Thyroid gland (tissue), 4 donors: ENCODE measurements at regions not wholly inside any gene's neighbourhood (a gene's known extent, or its start where the extent isn't known, plus 50 kb on each side); places are given as distances from the start of the nearest gene placed in this dataset.

Source experiments
- DNase-seq, 2 donors: peaks; one replicate each; pipeline ENCODE4 v3.0.0-alpha.2; 2019
- H3K27ac ChIP-seq, 3 donors: fragments of 200-600 bp; sonication (generic); 1 replicate in 2 of 3; 2 replicates in 1 of 3; pipeline ENCODE4 v1.5.1; 2016 to 2019; ENCODE audit warnings: mild to moderate bottlenecking in 1 of 3, moderate library complexity in 1 of 3
- H3K27me3 ChIP-seq: fragments of 200-600 bp; sonication (generic); one replicate; pipeline ENCODE4 v1.5.1; 2019
- H3K36me3 ChIP-seq, 2 donors: fragments of 200-600 bp; sonication (generic); one replicate each; pipeline ENCODE4 v1.5.1; 2016 to 2019
- H3K4me1 ChIP-seq, 2 donors: fragments of 200-600 bp; sonication (generic); one replicate each; pipeline ENCODE4 v1.5.1; 2017 to 2019
- H3K4me3 ChIP-seq, 3 donors: fragments of 200-600 bp; sonication (generic); replicated peaks in 1 of 3; 1 replicate in 2 of 3; 2 replicates in 1 of 3; pipeline ENCODE4 v1.5.1; 2016; ENCODE audit warnings: mild to moderate bottlenecking in 1 of 3
- H3K9me3 ChIP-seq: fragments of 200-600 bp; sonication (generic); one replicate; pipeline ENCODE4 v1.5.1; 2017
- CTCF ChIP-seq, 6 experiments: fragments of 200-600 bp in 3 of 6; fragments of 450-650 bp in 3 of 6; sonication (generic) in 3 of 6; IDR thresholded peaks; one replicate each; pipeline ENCODE4 v1.5.1; 2016 to 2019; ENCODE audit warnings: antibody characterized with exemption in 6 of 6, mild to moderate bottlenecking in 2 of 6, inconsistent platforms in 1 of 6, moderate library complexity in 1 of 6
- POLR2A ChIP-seq, 2 donors: fragments of 450-650 bp; IDR thresholded peaks; one replicate each; pipeline ENCODE4 v1.6.1; 2017; ENCODE audit warnings: antibody characterized with exemption in 2 of 2, mild to moderate bottlenecking in 2 of 2, moderate library complexity in 1 of 2
- WGBS, 2 donors: methylation state at CpG; one replicate each; pipeline ENCODE4 v1.1.5; 2017; 5-methylcytosine and 5-hydroxymethylcytosine counted together
- intact Hi-C: fragments of 100-400 bp; cut with DNase I; formaldehyde crosslinking; loops from one replicate; pipeline ENCODE4 v1.15.1; 2023

DNA sequence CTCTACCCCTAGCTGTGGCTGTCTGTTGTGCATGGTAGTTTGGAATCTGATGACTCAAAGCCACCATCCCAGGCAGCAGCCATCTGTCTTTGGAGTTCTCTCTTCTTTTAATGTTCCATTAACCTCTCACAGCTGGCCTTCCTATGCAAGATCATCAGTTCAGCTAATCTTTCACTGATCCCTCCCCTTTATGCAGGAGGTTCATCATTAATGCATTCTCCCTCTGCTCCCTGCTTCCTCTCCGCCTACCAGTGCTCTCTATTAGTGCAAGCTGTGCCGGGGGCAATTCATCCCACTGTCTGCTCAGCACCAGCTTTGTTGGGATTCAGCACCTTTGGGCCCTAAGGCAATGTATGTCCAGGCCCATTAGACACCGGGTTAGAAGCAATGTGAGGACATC lies 413.0 kb upstream of the LRRC4C start:
- Histone ChIP-seq H3K9me3 (no peaks in the 10 kb centered on the region), H3K36me3 (no peaks in the 10 kb centered on the region), H3K4me1 (no peaks in the 10 kb centered on the region), H3K4me3 (no peak overlapping the region), H3K27me3 (no peaks in the 10 kb centered on the region), H3K27ac (no peak overlapping the region)
- no peak for DNase-seq
- 85 to 87% methylated on average over 3 of the region's 3 CpGs for WGBS, 2 donors
- intact Hi-C loops, result no loop called here
- TF ChIP-seq POLR2A (IDR thresholded peaks at IDR 0.05), result no peak
- no peak for TF ChIP-seq CTCF (IDR thresholded peaks at IDR 0.05)

- no peaks in the 10 kb centered on the region for H3K4me1 ChIP-seq
- WGBS, 2 donors, result 73 to 83% methylated on average over 4 of the region's 4 CpGs
- H3K4me3 ChIP-seq, result no peak overlapping the region
- H3K27ac ChIP-seq, result no peak overlapping the region
- H3K36me3 ChIP-seq, result no peaks in the 10 kb centered on the region
- no peak for TF ChIP-seq CTCF (IDR thresholded peaks at IDR 0.05)
- no peaks in the 10 kb centered on the region for H3K9me3 ChIP-seq
- intact Hi-C loops, result no loop called here
- no peak for DNase-seq
- H3K27me3 ChIP-seq, result no peaks in the 10 kb centered on the region
Observed at GRCh38 chr11:41872870-41873269, 413.4 kb upstream of the LRRC4C start.

DNA sequence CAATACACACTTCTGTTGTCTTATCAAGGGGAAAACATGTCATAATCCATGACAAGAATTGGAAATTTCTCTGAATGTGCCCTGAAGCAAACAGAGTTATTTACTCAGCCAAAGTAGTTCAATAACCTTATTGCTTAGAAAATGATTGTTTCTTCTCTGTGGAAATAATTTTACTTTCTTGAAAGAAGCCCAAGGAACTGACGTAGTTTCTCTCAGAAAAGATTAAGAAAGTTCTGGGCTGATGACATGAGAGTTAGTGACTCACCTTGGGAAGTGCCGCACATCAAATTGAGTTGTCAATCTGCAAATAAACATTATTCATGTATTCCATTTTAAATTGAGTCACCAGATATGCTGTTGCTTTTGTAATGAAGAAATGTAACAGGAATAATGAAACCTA lies 418.6 kb upstream of the LRRC4C start:
- H3K27ac ChIP-seq, result no peak overlapping the region
- H3K4me1 ChIP-seq, result no peaks in the 10 kb centered on the region
- H3K9me3 ChIP-seq, result no peaks in the 10 kb centered on the region
- WGBS, 2 donors, result 88 to 93% methylated on average over 2 of the region's 2 CpGs
- no peaks in the 10 kb centered on the region for H3K36me3 ChIP-seq
- no peak for DNase-seq
- TF ChIP-seq CTCF (IDR thresholded peaks at IDR 0.05) (no peak), POLR2A (IDR thresholded peaks at IDR 0.05) (no peak)
- intact Hi-C loops, result no loop called here
- H3K4me3 ChIP-seq, result no peak overlapping the region
- no peaks in the 10 kb centered on the region for H3K27me3 ChIP-seq

GRCh38 chr11:41879214-41879613 lies 419.8 kb upstream of the LRRC4C start:
- no peak for DNase-seq
- intact Hi-C loops, result no loop called here
- no peaks in the 10 kb centered on the region for H3K9me3 ChIP-seq
- H3K27me3 ChIP-seq, result no peaks in the 10 kb centered on the region
- H3K27ac ChIP-seq, result no peak overlapping the region
- TF ChIP-seq POLR2A (IDR thresholded peaks at IDR 0.05), result no peak
- no peak for TF ChIP-seq CTCF (IDR thresholded peaks at IDR 0.05)
- no peaks in the 10 kb centered on the region for H3K36me3 ChIP-seq
- no peaks in the 10 kb centered on the region for H3K4me1 ChIP-seq
- H3K4me3 ChIP-seq, result no peak overlapping the region

DNA sequence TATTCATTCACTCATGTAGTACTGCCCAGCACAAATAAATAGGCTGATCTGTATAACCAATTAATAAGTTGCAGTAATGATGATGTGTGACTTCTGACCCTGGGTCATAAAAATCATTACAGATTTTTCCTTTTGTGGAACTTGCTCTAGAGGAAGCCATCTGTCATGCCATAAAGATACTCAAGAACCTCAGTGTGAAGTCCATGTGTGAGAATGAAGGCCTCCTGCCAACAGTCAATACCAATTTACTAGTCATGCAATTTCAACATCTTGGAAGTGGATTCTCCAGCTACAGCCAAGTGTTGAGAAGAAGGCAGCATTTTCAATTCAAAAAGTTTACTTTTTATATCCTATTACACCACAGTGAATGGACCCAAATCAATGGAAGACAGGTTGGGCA lies 435.6 kb upstream of the LRRC4C start:
- TF ChIP-seq CTCF (IDR thresholded peaks at IDR 0.05) (no peak), POLR2A (IDR thresholded peaks at IDR 0.05) (no peak)
- no peak for DNase-seq
- Histone ChIP-seq H3K4me3 (no peak overlapping the region), H3K27me3 (no peaks in the 10 kb centered on the region), H3K9me3 (no peaks in the 10 kb centered on the region), H3K36me3 (no peaks in the 10 kb centered on the region), H3K27ac (no peak overlapping the region), H3K4me1 (no peaks in the 10 kb centered on the region)
- intact Hi-C loops, result no loop called here
